MM.1S (cell line): ENCODE measurements at regions not wholly inside any gene's neighbourhood (a gene's known extent, or its start where the extent isn't known, plus 50 kb on each side); places are given as distances from the start of the nearest gene placed in this dataset.

ENCODE experiments used
- DNase-seq: peaks from one replicate; pipeline ENCODE4 v3.0.0-alpha.2; 2015
- H2AFZ ChIP-seq: fragments of 300-600 bp; sonication (generic); 2 replicates; pipeline ENCODE4 v1.6.0; 2016; ENCODE audit warnings: antibody characterized with exemption, low read length
- H3F3A ChIP-seq: fragments of 300-600 bp; sonication (generic); 2 replicates; pipeline ENCODE4 v1.6.1; 2016; ENCODE audit warnings: mild to moderate bottlenecking, antibody characterized with exemption, low read length, moderate library complexity, mixed read lengths; ENCODE audit not compliant: insufficient read depth
- H3K27ac ChIP-seq: fragments of 300-600 bp; sonication (generic); 2 replicates; pipeline ENCODE4 v1.5.1; 2016; ENCODE audit warnings: mild to moderate bottlenecking, low read length
- H3K27me3 ChIP-seq: fragments of 300-600 bp; sonication (generic); replicated peaks from 2 replicates; pipeline ENCODE4 v1.6.0; 2016; ENCODE audit warnings: low read length; ENCODE audit not compliant: insufficient read depth
- H3K36me3 ChIP-seq: fragments of 300-600 bp; sonication (generic); replicated peaks from 2 replicates; pipeline ENCODE4 v1.6.1; 2016; ENCODE audit warnings: mild to moderate bottlenecking, low read length, mixed read lengths; ENCODE audit not compliant: insufficient read depth
- H3K4me1 ChIP-seq: fragments of 300-600 bp; sonication (generic); 2 replicates; pipeline ENCODE4 v1.6.1; 2016; ENCODE audit warnings: low read length, mixed read lengths
- H3K4me2 ChIP-seq: fragments of 300-600 bp; sonication (generic); 2 replicates; pipeline ENCODE4 v1.6.0; 2016; ENCODE audit warnings: low read depth, low read length
- H3K4me3 ChIP-seq: fragments of 300-600 bp; sonication (generic); 2 replicates; pipeline ENCODE4 v1.5.1; 2016; ENCODE audit warnings: low read length, mixed read lengths
- H3K79me2 ChIP-seq: fragments of 300-600 bp; sonication (generic); 2 replicates; pipeline ENCODE4 v1.6.1; 2016; ENCODE audit warnings: mixed run types, low read length, mixed read lengths
- H3K9ac ChIP-seq: fragments of 300-600 bp; sonication (generic); 2 replicates; pipeline ENCODE4 v1.6.1; 2016; ENCODE audit warnings: low read length, mixed read lengths
- H3K9me2 ChIP-seq: fragments of 300-600 bp; sonication (generic); replicated peaks from 2 replicates; pipeline ENCODE4 v1.6.1; 2016; ENCODE audit warnings: mild to moderate bottlenecking, low read length, mixed read lengths; ENCODE audit not compliant: insufficient read depth
- H3K9me3 ChIP-seq: fragments of 300-600 bp; sonication (generic); replicated peaks from 2 replicates; pipeline ENCODE4 v1.6.1; 2016; ENCODE audit warnings: mild to moderate bottlenecking, low read length, mixed read lengths; ENCODE audit not compliant: insufficient read depth
- H4K20me1 ChIP-seq: fragments of 300-600 bp; sonication (generic); 2 replicates; pipeline ENCODE4 v1.6.1; 2016; ENCODE audit warnings: mild to moderate bottlenecking, low read length, moderate library complexity, mixed read lengths; ENCODE audit not compliant: insufficient read depth
- CTCF ChIP-seq: fragments of 300-600 bp; sonication (generic); IDR thresholded peaks from 2 replicates; pipeline ENCODE4 v1.5.1; 2016; ENCODE audit warnings: antibody characterized with exemption, low read length, mixed read lengths
- EZH2 ChIP-seq: fragments of 300-600 bp; sonication (generic); optimal IDR thresholded peaks from 2 replicates; pipeline ENCODE3; 2017; ENCODE audit warnings: low read depth, mild to moderate bottlenecking, antibody characterized with exemption, low read length, mixed read lengths
- EZH2phosphoT487 ChIP-seq: fragments of 300-600 bp; sonication (generic); IDR thresholded peaks from 2 replicates; pipeline ENCODE4 v1.6.1; 2018; ENCODE audit warnings: antibody characterized with exemption, low read length

GRCh38 chr11:70882716-70883085, 369.7 kb downstream of the SHANK2 start:
- H3K79me2 ChIP-seq: no peaks in the 10 kb centered on the region
- peaks cover 86% of the 10 kb centered on the region for H3K27me3 ChIP-seq
- no peaks in the 10 kb centered on the region for H3K9me3 ChIP-seq
- H3K4me2 ChIP-seq: no peak overlapping the region
- H3K27ac ChIP-seq: no peak overlapping the region
- TF ChIP-seq EZH2phosphoT487 (no peak), EZH2 (no peak), CTCF (no peak)
- H3F3A ChIP-seq: no peaks in the 10 kb centered on the region
- no peaks in the 10 kb centered on the region; the same call in 1 of the 2 replicates for H3K4me1 ChIP-seq
- H3K4me3 ChIP-seq: no peak overlapping the region
- no peaks in the 10 kb centered on the region for H3K36me3 ChIP-seq
- H4K20me1 ChIP-seq: no peaks in the 10 kb centered on the region
- H3K9me2 ChIP-seq: no peaks in the 10 kb centered on the region
- DNase-seq: no peak
- no peak overlapping the region for H3K9ac ChIP-seq
- no peak overlapping the region for H2AFZ ChIP-seq

- Histone ChIP-seq H3K27me3 (peaks cover 86% of the 10 kb centered on the region), H3K27ac (no peak overlapping the region), H2AFZ (no peak overlapping the region), H3K4me1 (no peaks in the 10 kb centered on the region; the same call in 1 of the 2 replicates), H3K4me2 (no peak overlapping the region), H3K79me2 (no peaks in the 10 kb centered on the region), H3K9me3 (no peaks in the 10 kb centered on the region), H4K20me1 (no peaks in the 10 kb centered on the region), H3K9me2 (no peaks in the 10 kb centered on the region), H3K36me3 (no peaks in the 10 kb centered on the region), H3K4me3 (no peak overlapping the region), H3K9ac (no peak overlapping the region), H3F3A (no peaks in the 10 kb centered on the region)
- TF ChIP-seq EZH2: no peak
- no peak for DNase-seq
Measured at GRCh38 chr11:70883323-70883940, 368.9 kb downstream of the SHANK2 start.

GRCh38 chr11:70883973-70884623, 368.3 kb downstream of the SHANK2 start:
- H3K4me2 ChIP-seq: no peak overlapping the region
- peaks cover 81% of the 10 kb centered on the region for H3K27me3 ChIP-seq
- no peaks in the 10 kb centered on the region for H4K20me1 ChIP-seq
- H3K4me1 ChIP-seq: no peaks in the 10 kb centered on the region; the same call in 1 of the 2 replicates
- H3K27ac ChIP-seq: no peak overlapping the region
- no peak for DNase-seq
- H3K9me3 ChIP-seq: no peaks in the 10 kb centered on the region
- no peak overlapping the region for H3K9ac ChIP-seq
- H3K4me3 ChIP-seq: no peak overlapping the region
- H2AFZ ChIP-seq: no peak overlapping the region
- no peaks in the 10 kb centered on the region for H3K9me2 ChIP-seq
- H3F3A ChIP-seq: no peaks in the 10 kb centered on the region
- TF ChIP-seq EZH2 (no peak), CTCF (no peak), EZH2phosphoT487 (no peak)
- no peaks in the 10 kb centered on the region for H3K79me2 ChIP-seq
- no peaks in the 10 kb centered on the region for H3K36me3 ChIP-seq
